HG03432 (cell line): ENCODE measurements at regions not wholly inside any gene's neighbourhood (a gene's known extent, or its start where the extent isn't known, plus 50 kb on each side); places are given as distances from the start of the nearest gene placed in this dataset.

Source experiments
- ATAC-seq: cut with Tn5 transposase; IDR thresholded peaks from one replicate; pipeline ENCODE4 v1.9.1; 2021; ENCODE audit warnings: mild to moderate bottlenecking, moderate library complexity; ENCODE audit not compliant: unreplicated experiment

- ATAC-seq = no peak
Measured at GRCh38 chr1:170219163-170219562, 73.4 kb downstream of the NTMT2 start.

GRCh38 chr1:170221031-170221430 is 75.3 kb downstream of the NTMT2 start:
- ATAC-seq = no peak

GRCh38 chr1:170221495-170221894 is 75.7 kb downstream of the NTMT2 start:
- ATAC-seq = no peak

GRCh38 chr1:170224469-170224868 is 78.7 kb downstream of the NTMT2 start:
- no peak for ATAC-seq

- no peak for ATAC-seq
Measured at GRCh38 chr1:170225781-170226530, 80.2 kb downstream of the NTMT2 start.

DNA sequence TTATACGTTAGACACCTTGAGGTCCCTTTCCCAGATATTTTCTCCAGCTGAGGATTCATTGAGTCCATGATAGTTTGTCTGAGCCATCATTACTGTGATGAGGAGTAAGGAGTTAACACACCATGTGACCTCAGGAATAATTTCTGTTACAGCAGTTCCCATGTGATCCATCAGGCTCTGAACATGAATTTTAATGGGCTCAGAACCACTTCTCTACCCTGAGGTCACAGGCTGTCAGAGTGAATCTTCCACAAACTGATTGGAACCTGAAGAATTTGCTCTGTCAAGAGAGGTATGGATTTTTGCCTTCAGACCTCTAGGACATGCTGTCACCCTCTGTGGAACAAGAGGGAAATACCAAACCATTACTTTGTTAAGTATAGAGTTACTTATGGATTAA is 81.0 kb downstream of the NTMT2 start:
- no peak for ATAC-seq

DNA sequence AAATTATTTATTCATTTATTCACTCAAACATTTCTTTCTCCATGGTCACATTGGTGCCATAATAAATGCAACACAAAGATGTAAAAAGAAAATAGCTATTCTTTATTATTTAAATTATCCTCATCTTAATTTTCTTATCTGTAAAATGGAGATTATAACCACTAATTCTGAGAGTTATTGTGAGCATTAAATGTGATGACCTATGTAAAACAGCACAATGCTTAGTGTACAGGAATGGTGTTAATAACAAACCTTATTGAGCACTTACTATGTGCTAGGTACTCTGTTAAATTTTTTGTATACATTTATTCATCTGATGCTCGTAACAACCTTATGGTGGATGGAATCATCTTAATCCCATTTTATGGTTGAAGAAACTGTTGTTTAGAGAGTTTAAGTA is 84.6 kb downstream of the NTMT2 start:
- ATAC-seq = no peak

- no peak for ATAC-seq
Measured at GRCh38 chr1:170231662-170232061, 85.9 kb downstream of the NTMT2 start.

GRCh38 chr1:170238704-170239391 is 93.1 kb downstream of the NTMT2 start:
- ATAC-seq = no peak

- ATAC-seq = no peak
Measured at GRCh38 chr1:170239445-170239844, 93.7 kb downstream of the NTMT2 start.

GRCh38 chr1:170240409-170240808 is 94.7 kb downstream of the NTMT2 start:
- peak; percentile 99 for ATAC-seq

- no peak for ATAC-seq
Measured at GRCh38 chr1:170241266-170241851, 95.6 kb downstream of the NTMT2 start.

- ATAC-seq = peak; percentile 78
Measured at GRCh38 chr1:170247751-170248521, 102.2 kb downstream of the NTMT2 start.

GRCh38 chr1:170250531-170251276 is 104.9 kb downstream of the NTMT2 start:
- ATAC-seq = no peak

GRCh38 chr1:170252851-170253579 is 107.3 kb downstream of the NTMT2 start:
- no peak for ATAC-seq

- ATAC-seq = no peak
Measured at GRCh38 chr1:170254371-170254770, 108.6 kb downstream of the NTMT2 start.

- ATAC-seq = no peak
Measured at GRCh38 chr1:170261669-170262068, 115.9 kb downstream of the NTMT2 start.

DNA sequence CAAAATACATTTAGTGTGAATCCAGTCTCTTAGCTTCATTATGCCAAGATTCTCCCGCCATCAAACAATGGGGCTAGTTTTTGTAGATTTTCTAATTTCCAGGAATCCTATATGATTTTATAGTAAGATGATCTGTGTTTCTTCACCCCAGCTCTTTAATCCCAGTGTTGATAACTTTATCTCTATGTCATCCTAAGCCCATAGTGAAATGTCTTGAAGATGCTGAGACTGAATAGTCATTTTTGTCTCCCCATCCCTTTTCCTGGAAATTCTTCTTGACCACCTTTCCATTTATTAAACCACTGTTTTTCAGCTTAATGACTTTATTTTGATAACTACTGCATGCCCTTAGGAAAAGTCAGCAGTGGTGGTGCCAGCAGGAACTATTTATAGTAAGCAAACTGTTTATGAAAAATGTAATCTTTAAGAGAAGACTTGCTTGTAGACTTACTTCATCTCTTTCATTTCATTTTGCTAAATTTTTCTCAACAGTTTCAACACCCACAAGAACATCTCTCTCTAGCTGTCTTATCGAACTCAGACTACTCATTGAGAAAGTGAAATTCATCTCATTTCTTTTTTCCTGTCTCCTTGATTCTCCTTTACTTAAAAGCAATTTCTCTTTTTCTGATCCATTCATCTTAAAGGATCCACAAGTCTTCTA is 116.6 kb downstream of the NTMT2 start:
- ATAC-seq = no peak

DNA sequence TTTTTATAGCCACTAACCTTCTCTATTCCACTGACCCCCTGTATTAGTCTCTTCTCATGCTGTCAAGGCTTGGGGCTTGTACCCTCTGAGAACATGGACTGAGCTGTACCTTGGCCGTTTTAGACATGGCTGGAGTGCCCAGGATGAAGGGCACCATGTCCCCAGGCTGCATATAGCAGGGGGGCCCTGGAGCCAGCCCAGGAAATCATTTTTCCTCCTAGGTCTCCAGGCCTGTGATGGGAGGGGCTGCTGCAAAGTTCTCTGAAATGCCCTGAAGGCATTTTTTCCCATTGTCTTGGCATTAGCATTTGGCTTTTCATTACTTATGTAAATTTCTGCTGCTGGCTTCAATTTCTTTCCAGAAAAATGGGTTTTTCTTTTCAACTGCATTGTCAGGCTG is 119.5 kb downstream of the NTMT2 start:
- ATAC-seq = no peak
